Mesendoderm (in vitro differentiated cells): ENCODE measurements at regions not wholly inside any gene's neighbourhood (a gene's known extent, or its start where the extent isn't known, plus 50 kb on each side); places are given as distances from the start of the nearest gene placed in this dataset.
A peak's percentile ranks its signal among the peaks of the same experiment; 100 is the strongest.

ENCODE experiments used
- DNase-seq: peaks from one replicate; pipeline ENCODE4 v3.0.0; 2013
- H2AK5ac ChIP-seq: 2 replicates; pipeline ENCODE4 v1.6.1; 2013; ENCODE audit warnings: low read length, inconsistent platforms
- H2BK120ac ChIP-seq: 2 replicates; pipeline ENCODE4 v1.6.1; 2013; ENCODE audit warnings: low read depth, mild to moderate bottlenecking, low read length, moderate library complexity, mixed read lengths
- H2BK15ac ChIP-seq: replicated peaks from 2 replicates; pipeline ENCODE4 v1.6.1; 2013; ENCODE audit warnings: low read depth, mild to moderate bottlenecking, moderate library complexity
- H2BK5ac ChIP-seq: 2 replicates; pipeline ENCODE4 v1.6.1; 2013; ENCODE audit warnings: low read length, inconsistent platforms
- H3K18ac ChIP-seq: 2 replicates; pipeline ENCODE4 v1.6.1; 2013; ENCODE audit warnings: mild to moderate bottlenecking, low read length, mixed read lengths
- H3K23ac ChIP-seq: one replicate; pipeline ENCODE4 v1.6.1; 2013; ENCODE audit warnings: low read length
- H3K27ac ChIP-seq: 2 replicates; pipeline ENCODE4 v1.5.1; 2013; ENCODE audit warnings: low read depth, mild to moderate bottlenecking, inconsistent platforms, low read length, moderate library complexity
- H3K27me3 ChIP-seq: 2 replicates; pipeline ENCODE4 v1.6.1; 2013; ENCODE audit warnings: low read length, control low read depth, mild to moderate bottlenecking, inconsistent platforms; ENCODE audit not compliant: insufficient read depth, poor library complexity
- H3K36me3 ChIP-seq: 2 replicates; pipeline ENCODE4 v1.6.1; 2013; ENCODE audit warnings: low read length, inconsistent platforms; ENCODE audit not compliant: control insufficient read depth, insufficient read depth
- H3K4ac ChIP-seq: one replicate; pipeline ENCODE4 v1.6.1; 2013; ENCODE audit warnings: low read depth, mild to moderate bottlenecking, low read length, moderate library complexity
- H3K4me1 ChIP-seq: 2 replicates; pipeline ENCODE4 v1.6.1; 2013; ENCODE audit warnings: low read depth, low read length, inconsistent platforms; ENCODE audit not compliant: control insufficient read depth
- H3K4me2 ChIP-seq: 2 replicates; pipeline ENCODE4 v1.6.1; 2013; ENCODE audit warnings: low read length
- H3K4me3 ChIP-seq: 2 replicates; pipeline ENCODE4 v1.5.1; 2013; ENCODE audit warnings: mild to moderate bottlenecking, low read length
- H3K56ac ChIP-seq: one replicate; pipeline ENCODE4 v1.6.1; 2013; ENCODE audit warnings: low read length
- H3K79me1 ChIP-seq: 2 replicates; pipeline ENCODE4 v1.6.1; 2013; ENCODE audit warnings: low read length, inconsistent platforms
- H3K79me2 ChIP-seq: 2 replicates; pipeline ENCODE4 v1.6.1; 2013; ENCODE audit warnings: mild to moderate bottlenecking, low read length; ENCODE audit not compliant: control insufficient read depth, insufficient read depth
- H3K9ac ChIP-seq: 2 replicates; pipeline ENCODE4 v1.6.1; 2013; ENCODE audit warnings: low read length, inconsistent platforms
- H4K5ac ChIP-seq: one replicate; pipeline ENCODE4 v1.6.1; 2013; ENCODE audit warnings: low read length
- H4K8ac ChIP-seq: one replicate; pipeline ENCODE4 v1.6.1; 2013; ENCODE audit warnings: low read depth, mild to moderate bottlenecking, control low read depth, low read length, moderate library complexity
- WGBS: extraction: QIAGEN DNeasy Blood & Tissue Kit; methylation state at CpG from one replicate; pipeline ENCODE4 v1.1.7; 2013; ENCODE audit warnings: low lambda C conversion rate, missing lambda C conversion rate; ENCODE audit not compliant: insufficient coverage; ENCODE audit errors: extremely low coverage; 5-methylcytosine and 5-hydroxymethylcytosine counted together

DNA sequence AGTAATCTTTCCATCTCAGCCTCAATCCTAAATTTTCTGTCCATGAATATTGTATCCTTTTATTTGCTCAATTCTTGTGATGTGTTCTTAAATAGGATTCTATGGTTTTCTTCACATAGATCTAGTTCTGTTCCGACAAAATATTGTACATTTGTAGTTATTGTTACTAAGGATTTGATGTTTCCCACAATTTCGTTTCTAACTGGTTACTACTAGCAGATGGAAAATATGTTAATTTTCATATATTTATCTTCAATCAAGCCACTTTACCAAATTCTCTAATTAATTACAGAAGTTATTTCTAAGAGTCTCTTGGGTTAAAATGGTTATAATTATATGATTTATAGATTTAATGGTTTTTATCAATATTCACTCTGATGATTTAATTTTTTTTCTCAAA, 60.3 kb downstream of the SEC61B start:
- no peak overlapping the region for H2BK5ac ChIP-seq
- no peak overlapping the region for H3K23ac ChIP-seq
- H4K8ac ChIP-seq: no peak overlapping the region
- no peak overlapping the region for H2BK15ac ChIP-seq
- H3K4me3 ChIP-seq: no peak overlapping the region
- H2BK120ac ChIP-seq: no peak overlapping the region
- no peak overlapping the region for H3K4ac ChIP-seq
- no peaks in the 10 kb centered on the region for H3K36me3 ChIP-seq
- H4K5ac ChIP-seq: no peak overlapping the region
- DNase-seq: no peak
- H3K9ac ChIP-seq: no peak overlapping the region
- no peaks in the 10 kb centered on the region for H3K27me3 ChIP-seq
- H3K4me1 ChIP-seq: no peaks in the 10 kb centered on the region
- no peaks in the 10 kb centered on the region for H3K79me2 ChIP-seq
- no CpG with 5 or more reads among the region's 2 CpGs for WGBS
- H3K4me2 ChIP-seq: no peak overlapping the region
- no peak overlapping the region for H3K56ac ChIP-seq
- no peaks in the 10 kb centered on the region for H3K79me1 ChIP-seq
- no peak overlapping the region for H2AK5ac ChIP-seq
- H3K27ac ChIP-seq: no peak overlapping the region
- H3K18ac ChIP-seq: no peak overlapping the region

DNA sequence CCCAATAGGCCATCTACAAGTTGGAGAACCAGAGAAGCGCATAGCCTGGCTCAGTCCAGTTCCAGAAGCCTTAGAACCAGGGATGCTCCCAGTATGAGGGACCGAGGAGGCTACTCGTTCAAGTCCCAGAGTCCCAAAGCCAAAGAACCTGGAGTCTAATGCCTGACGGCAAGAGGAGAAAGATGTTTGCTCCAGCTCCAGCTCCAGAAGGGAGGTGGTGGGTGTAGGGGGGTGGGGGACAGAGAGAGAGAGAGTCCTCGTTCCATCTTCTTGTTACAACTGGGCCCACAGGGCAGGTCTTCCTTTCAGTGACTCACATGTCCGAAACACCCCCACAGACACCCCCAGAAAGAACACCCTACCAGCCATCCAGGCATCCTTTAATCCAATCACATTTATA, 63.9 kb downstream of the SEC61B start:
- Histone ChIP-seq H3K18ac (no peak overlapping the region), H2AK5ac (no peak overlapping the region), H3K4me1 (no peaks in the 10 kb centered on the region), H4K8ac (no peak overlapping the region), H3K27me3 (no peaks in the 10 kb centered on the region), H3K4me3 (no peak overlapping the region), H3K79me2 (no peaks in the 10 kb centered on the region), H3K9ac (no peak overlapping the region), H3K27ac (no peak overlapping the region), H2BK5ac (no peak overlapping the region), H3K23ac (no peak overlapping the region), H2BK15ac (no peak overlapping the region), H3K56ac (no peak overlapping the region), H4K5ac (no peak overlapping the region), H3K79me1 (no peaks in the 10 kb centered on the region), H3K4ac (no peak overlapping the region), H3K36me3 (no peaks in the 10 kb centered on the region), H3K4me2 (no peak overlapping the region), H2BK120ac (no peak overlapping the region)
- DNase-seq: no peak
- no CpG with 5 or more reads among the region's 6 CpGs for WGBS

DNA sequence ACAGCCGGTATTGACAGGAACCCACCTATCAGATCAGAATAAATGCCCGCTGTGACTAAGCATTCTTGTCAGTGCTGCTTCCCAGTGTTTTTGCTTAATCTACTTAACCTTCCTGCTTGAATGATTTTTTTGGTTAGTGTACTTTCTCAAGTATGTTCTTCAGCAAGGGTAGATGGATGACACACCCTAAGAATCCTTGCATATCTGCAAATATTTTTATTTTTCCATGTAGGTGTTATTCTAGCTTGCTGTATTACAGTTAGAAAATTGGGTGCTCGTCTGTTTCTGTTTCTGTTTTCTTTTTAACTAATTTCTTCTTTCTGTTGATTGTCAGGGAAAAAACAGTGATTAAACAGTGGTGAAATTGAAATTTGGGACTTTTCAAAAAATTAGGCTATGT, 64.5 kb downstream of the SEC61B start:
- Histone ChIP-seq H3K9ac (no peak overlapping the region), H2BK120ac (no peak overlapping the region), H2BK15ac (no peak overlapping the region), H2BK5ac (no peak overlapping the region), H3K36me3 (no peaks in the 10 kb centered on the region), H3K4me3 (no peak overlapping the region), H2AK5ac (no peak overlapping the region), H3K56ac (no peak overlapping the region), H3K27ac (no peak overlapping the region), H3K23ac (no peak overlapping the region), H3K4ac (no peak overlapping the region), H4K8ac (no peak overlapping the region), H3K4me1 (no peaks in the 10 kb centered on the region), H3K79me1 (no peaks in the 10 kb centered on the region), H4K5ac (no peak overlapping the region), H3K4me2 (no peak overlapping the region), H3K18ac (no peak overlapping the region), H3K27me3 (no peaks in the 10 kb centered on the region), H3K79me2 (no peaks in the 10 kb centered on the region)
- no peak for DNase-seq
- WGBS: no CpG with 5 or more reads among the region's 3 CpGs

DNA sequence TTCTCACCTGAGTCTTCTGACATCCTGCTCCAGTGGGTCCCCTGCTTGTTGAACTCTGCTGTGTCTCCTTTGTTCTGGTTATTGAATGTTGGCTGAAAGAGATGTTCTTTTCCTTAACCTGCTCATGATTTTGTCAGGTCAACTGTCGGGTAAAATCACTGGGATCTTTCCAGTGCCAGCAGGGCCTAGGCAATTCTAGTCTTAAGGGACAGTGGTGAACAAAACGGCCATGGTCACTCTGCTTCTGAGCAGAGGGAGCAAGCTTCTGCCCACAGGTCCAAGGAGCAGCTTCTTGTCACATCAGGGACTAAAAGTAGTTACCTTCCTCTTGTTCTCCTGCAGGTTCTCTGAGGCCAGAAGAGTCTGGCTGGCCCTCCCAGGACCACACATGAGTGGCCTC, 65.6 kb downstream of the SEC61B start:
- no peak overlapping the region for H3K18ac ChIP-seq
- H3K36me3 ChIP-seq: no peaks in the 10 kb centered on the region
- no peak overlapping the region for H3K9ac ChIP-seq
- H3K27me3 ChIP-seq: no peaks in the 10 kb centered on the region
- no peak overlapping the region for H3K27ac ChIP-seq
- H2BK120ac ChIP-seq: no peak overlapping the region
- H3K4me1 ChIP-seq: no peaks in the 10 kb centered on the region
- H3K4ac ChIP-seq: no peak overlapping the region
- H2BK15ac ChIP-seq: no peak overlapping the region
- no peak overlapping the region for H2AK5ac ChIP-seq
- no peak overlapping the region for H3K23ac ChIP-seq
- no peak overlapping the region for H3K56ac ChIP-seq
- no peak overlapping the region for H3K4me3 ChIP-seq
- no CpG with 5 or more reads among the region's 2 CpGs for WGBS
- no peak overlapping the region for H4K8ac ChIP-seq
- DNase-seq: no peak
- H4K5ac ChIP-seq: no peak overlapping the region
- no peak overlapping the region for H2BK5ac ChIP-seq
- no peaks in the 10 kb centered on the region for H3K79me2 ChIP-seq
- no peak overlapping the region for H3K4me2 ChIP-seq
- no peaks in the 10 kb centered on the region for H3K79me1 ChIP-seq

DNA sequence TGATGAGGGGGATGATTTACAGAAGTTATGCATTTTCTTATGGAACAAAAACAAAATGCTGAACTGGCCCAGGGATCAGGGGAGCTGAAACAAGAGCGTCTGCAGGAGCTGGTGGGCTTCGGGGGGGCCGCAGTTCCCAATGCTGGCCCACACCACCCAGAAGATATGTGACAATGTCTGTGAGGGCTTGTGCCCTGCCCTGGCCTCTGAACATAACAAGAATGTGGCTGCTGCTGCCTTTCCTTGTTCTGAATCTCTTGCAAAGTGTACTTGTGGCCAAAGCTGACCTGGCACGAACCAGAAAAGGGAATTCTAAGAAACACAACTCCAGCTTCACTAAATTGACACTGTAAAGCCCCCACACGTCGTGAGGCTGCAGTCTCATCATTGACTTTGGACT, 66.7 kb downstream of the SEC61B start:
- H3K23ac ChIP-seq: peak overlapping the region; percentile 7

DNA sequence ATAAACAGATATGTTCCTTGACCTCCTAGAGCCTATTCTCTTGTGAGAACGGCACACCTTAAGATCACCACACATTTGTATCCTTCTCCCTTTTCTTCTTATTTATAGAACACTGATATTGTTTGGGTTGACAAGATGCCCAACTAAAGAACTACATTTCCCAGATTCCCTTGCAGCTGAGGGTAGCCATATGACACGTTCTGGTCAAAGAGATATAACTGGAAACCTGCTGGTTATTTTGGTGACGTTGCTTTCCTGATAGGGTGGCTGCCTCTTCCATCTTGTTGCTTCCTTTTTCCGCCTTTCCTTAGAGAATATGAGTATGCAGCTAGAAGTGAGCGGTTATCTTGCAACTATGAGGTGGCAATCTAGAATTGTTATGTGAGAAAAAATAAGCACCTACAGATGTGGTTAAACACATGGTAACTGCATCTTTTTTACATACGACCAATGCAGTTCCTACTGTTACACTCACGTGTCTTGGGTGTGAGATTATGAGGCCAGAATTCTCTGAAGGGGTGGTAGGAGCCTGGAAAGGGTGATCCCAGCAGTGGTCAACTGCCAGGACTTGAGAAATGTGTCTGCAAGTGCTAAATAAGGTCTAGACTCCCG, 72.9 kb downstream of the SEC61B start:
- no peak overlapping the region for H4K8ac ChIP-seq
- H3K56ac ChIP-seq: no peak overlapping the region
- H3K79me2 ChIP-seq: no peaks in the 10 kb centered on the region
- no peak overlapping the region for H3K9ac ChIP-seq
- peak; percentile 38 for DNase-seq
- H2AK5ac ChIP-seq: no peak overlapping the region
- H3K23ac ChIP-seq: no peak overlapping the region
- WGBS: no CpG with 5 or more reads among the region's 8 CpGs
- no peak overlapping the region for H3K4me2 ChIP-seq
- H3K36me3 ChIP-seq: no peaks in the 10 kb centered on the region
- no peak overlapping the region for H3K27ac ChIP-seq
- no peak overlapping the region for H2BK15ac ChIP-seq
- H4K5ac ChIP-seq: no peak overlapping the region
- H3K18ac ChIP-seq: no peak overlapping the region
- H3K4ac ChIP-seq: no peak overlapping the region
- H3K4me3 ChIP-seq: no peak overlapping the region
- H3K4me1 ChIP-seq: peaks cover 3% of the 10 kb centered on the region
- no peak overlapping the region for H2BK5ac ChIP-seq
- no peak overlapping the region for H2BK120ac ChIP-seq
- H3K27me3 ChIP-seq: no peaks in the 10 kb centered on the region
- H3K79me1 ChIP-seq: no peaks in the 10 kb centered on the region

More for the DNA sequence above, 66.7 kb downstream of the SEC61B start:
- Histone ChIP-seq H3K4me2 (no peak overlapping the region), H2BK120ac (no peak overlapping the region), H3K27ac (no peak overlapping the region), H2AK5ac (no peak overlapping the region), H3K4me1 (no peaks in the 10 kb centered on the region), H2BK5ac (no peak overlapping the region), H4K8ac (no peak overlapping the region), H3K36me3 (no peaks in the 10 kb centered on the region), H3K4ac (no peak overlapping the region), H3K18ac (no peak overlapping the region), H4K5ac (no peak overlapping the region), H3K79me2 (no peaks in the 10 kb centered on the region), H3K27me3 (no peaks in the 10 kb centered on the region), H3K9ac (no peak overlapping the region), H3K79me1 (no peaks in the 10 kb centered on the region), H3K4me3 (no peak overlapping the region), H2BK15ac (no peak overlapping the region), H3K56ac (no peak overlapping the region)
- no peak for DNase-seq
- WGBS: no CpG with 5 or more reads among the region's 6 CpGs
